ENCODE measurements at regions not wholly inside any gene's neighbourhood (a gene's known extent, or its start where the extent isn't known, plus 50 kb on each side); places are given as distances from the start of the nearest gene placed in this dataset.
"Not testable (repeated sequence)": the region's sequence is repeated elsewhere in the genome, so short reads cannot be mapped to it uniquely, and the experiment has no call there.

DNA sequence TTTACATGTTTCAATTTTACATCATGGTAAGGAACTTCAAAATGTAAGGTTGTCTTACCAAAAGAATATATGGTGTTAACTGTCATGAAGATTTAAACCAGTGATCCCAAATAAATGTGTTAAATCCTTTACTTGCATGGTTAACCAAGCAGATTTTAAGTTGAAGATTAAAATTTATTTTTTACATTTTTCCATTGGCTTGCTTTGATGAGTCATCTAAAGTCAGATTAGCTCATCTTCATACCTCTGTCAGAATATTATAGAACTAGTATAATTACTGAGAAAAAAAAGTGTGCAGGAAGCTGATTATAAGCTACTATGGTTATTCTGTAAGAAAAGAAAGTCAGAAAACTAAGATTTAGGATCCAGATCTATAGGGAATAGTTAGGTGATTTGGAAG lies 95.3 kb upstream of the DPH5 start:
- H3K4me1 ChIP-seq (ENCODE audit: control insufficient read depth, insufficient read depth, low read length): peaks cover 8% of the 10 kb centered on the region
- Mint-ChIP-seq H3K4me1 (peaks cover 24 to 35% of the 10 kb centered on the region in 2 donors), H3K27me3 (ENCODE audit: low read depth in 2 of 2) (peaks cover 16 to 18% of the 10 kb centered on the region in 2 donors), H3K9me3 (no peaks in the 10 kb centered on the region), H3K4me3 (no peak overlapping the region), H3K27ac (no peak overlapping the region), H3K36me3 (no peaks in the 10 kb centered on the region)
- no peak overlapping the region for H3K27ac ChIP-seq (ENCODE audit: low read length)
- H3K9me3 ChIP-seq (ENCODE audit: control insufficient read depth, insufficient read depth, low read length): no peaks in the 10 kb centered on the region
- DNase-seq: no peak
- no peak for ATAC-seq
- intact Hi-C loops (cut with micrococcal nuclease): loop anchor here (10.0 kb wide), 1 partner anchor 406 kb away; the partner anchor contains the start of gene VCAM1
- no peaks in the 10 kb centered on the region for H3K36me3 ChIP-seq (ENCODE audit: control insufficient read depth, insufficient read depth, low read length)
- no peaks in the 10 kb centered on the region for H3K27me3 ChIP-seq (ENCODE audit: control insufficient read depth, insufficient read depth, low read length)
- H3K4me3 ChIP-seq (ENCODE audit: low read length): no peak overlapping the region
- TF ChIP-seq, protein P1, sequence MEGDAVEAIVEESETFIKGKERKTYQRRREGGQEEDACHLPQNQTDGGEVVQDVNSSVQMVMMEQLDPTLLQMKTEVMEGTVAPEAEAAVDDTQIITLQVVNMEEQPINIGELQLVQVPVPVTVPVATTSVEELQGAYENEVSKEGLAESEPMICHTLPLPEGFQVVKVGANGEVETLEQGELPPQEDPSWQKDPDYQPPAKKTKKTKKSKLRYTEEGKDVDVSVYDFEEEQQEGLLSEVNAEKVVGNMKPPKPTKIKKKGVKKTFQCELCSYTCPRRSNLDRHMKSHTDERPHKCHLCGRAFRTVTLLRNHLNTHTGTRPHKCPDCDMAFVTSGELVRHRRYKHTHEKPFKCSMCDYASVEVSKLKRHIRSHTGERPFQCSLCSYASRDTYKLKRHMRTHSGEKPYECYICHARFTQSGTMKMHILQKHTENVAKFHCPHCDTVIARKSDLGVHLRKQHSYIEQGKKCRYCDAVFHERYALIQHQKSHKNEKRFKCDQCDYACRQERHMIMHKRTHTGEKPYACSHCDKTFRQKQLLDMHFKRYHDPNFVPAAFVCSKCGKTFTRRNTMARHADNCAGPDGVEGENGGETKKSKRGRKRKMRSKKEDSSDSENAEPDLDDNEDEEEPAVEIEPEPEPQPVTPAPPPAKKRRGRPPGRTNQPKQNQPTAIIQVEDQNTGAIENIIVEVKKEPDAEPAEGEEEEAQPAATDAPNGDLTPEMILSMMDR (IDR thresholded peaks at IDR 0.05): no peak

DNA sequence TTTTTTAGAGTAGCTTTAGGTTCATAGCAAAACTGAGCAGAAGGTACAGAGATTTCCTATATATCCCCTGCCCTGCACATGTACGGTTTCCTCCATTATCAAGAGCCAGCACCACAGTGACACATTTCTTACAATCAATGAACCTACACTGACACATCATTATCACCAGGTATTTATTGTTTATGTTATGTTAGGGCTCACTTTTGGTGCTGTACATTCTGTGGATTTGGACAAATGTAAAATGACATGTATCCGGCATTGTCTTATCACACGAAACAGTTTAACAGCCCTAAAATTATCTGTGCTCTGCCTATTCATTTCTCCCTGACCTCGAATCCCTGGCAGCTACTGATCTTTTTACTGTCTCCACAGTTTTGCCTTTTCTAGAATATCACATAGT lies 93.7 kb upstream of the DPH5 start:
- Histone ChIP-seq H3K36me3 (ENCODE audit: control insufficient read depth, insufficient read depth, low read length) (no peaks in the 10 kb centered on the region), H3K9me3 (ENCODE audit: control insufficient read depth, insufficient read depth, low read length) (no peaks in the 10 kb centered on the region), H3K4me1 (ENCODE audit: control insufficient read depth, insufficient read depth, low read length) (peaks cover 8% of the 10 kb centered on the region), H3K4me3 (ENCODE audit: low read length) (no peak overlapping the region), H3K27me3 (ENCODE audit: control insufficient read depth, insufficient read depth, low read length) (no peaks in the 10 kb centered on the region), H3K27ac (ENCODE audit: low read length) (no peak overlapping the region)
- H3K4me3 Mint-ChIP-seq: no peak overlapping the region
- no peaks in the 10 kb centered on the region for H3K9me3 Mint-ChIP-seq
- 86% methylated on average over 3 of the region's 4 CpGs for WGBS (ENCODE audit: insufficient coverage)
- DNase-seq (no peak), ATAC-seq (no peak)
- intact Hi-C loops (cut with micrococcal nuclease): loop anchor here (5.0 kb wide), 1 partner anchor 37 kb away; no protein-coding TSS in a partner anchor
- TF ChIP-seq, protein P1 (IDR thresholded peaks at IDR 0.05): no peak
- no peak overlapping the region for H3K27ac Mint-ChIP-seq
- H3K4me1 Mint-ChIP-seq: peaks cover 23 to 31% of the 10 kb centered on the region in 2 donors
- H3K36me3 Mint-ChIP-seq: no peaks in the 10 kb centered on the region
- peaks cover 8 to 14% of the 10 kb centered on the region in 2 donors for H3K27me3 Mint-ChIP-seq (ENCODE audit: low read depth in 2 of 2)

DNA sequence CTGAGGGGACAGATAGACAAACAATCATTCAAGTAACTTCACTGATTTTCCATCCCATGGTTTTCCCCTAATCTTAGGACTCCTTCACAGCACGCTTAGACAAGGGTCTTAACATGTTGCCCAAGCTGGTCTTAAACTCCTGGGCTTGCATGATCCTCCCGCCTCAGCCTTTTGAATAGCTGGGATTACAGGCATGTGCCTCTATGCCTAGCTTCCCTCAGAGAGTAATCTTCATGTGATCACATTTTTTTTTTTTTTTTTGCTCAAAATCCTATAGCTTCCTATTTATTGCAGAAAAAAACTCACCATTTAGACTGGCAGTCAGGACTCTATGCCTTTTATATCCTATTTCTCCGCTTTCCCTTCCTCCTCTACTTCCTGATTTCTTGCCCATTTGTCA lies 90.4 kb upstream of the DPH5 start:
- DNase-seq: no peak
- peaks cover 25 to 26% of the 10 kb centered on the region in 2 donors for H3K4me1 Mint-ChIP-seq
- no peaks in the 10 kb centered on the region for H3K27me3 ChIP-seq (ENCODE audit: control insufficient read depth, insufficient read depth, low read length)
- H3K27ac Mint-ChIP-seq: no peak overlapping the region
- H3K27ac ChIP-seq (ENCODE audit: low read length): no peak overlapping the region
- no peak overlapping the region for H3K4me3 ChIP-seq (ENCODE audit: low read length)
- ATAC-seq: no peak
- no peaks in the 10 kb centered on the region for H3K36me3 Mint-ChIP-seq
- no peaks in the 10 kb centered on the region for H3K36me3 ChIP-seq (ENCODE audit: control insufficient read depth, insufficient read depth, low read length)
- no peaks in the 10 kb centered on the region for H3K9me3 Mint-ChIP-seq
- 100% methylated on average over 3 of the region's 3 CpGs for WGBS (ENCODE audit: insufficient coverage)
- peaks cover 0 to 8% of the 10 kb centered on the region in 2 donors for H3K27me3 Mint-ChIP-seq (ENCODE audit: low read depth in 2 of 2)
- TF ChIP-seq, protein P1 (IDR thresholded peaks at IDR 0.05): no peak
- H3K4me1 ChIP-seq (ENCODE audit: control insufficient read depth, insufficient read depth, low read length): peaks cover 12% of the 10 kb centered on the region
- no peak overlapping the region for H3K4me3 Mint-ChIP-seq
- intact Hi-C loops (cut with micrococcal nuclease): loop anchor here (5.0 kb wide), 1 partner anchor 34 kb away; no protein-coding TSS in a partner anchor
- H3K9me3 ChIP-seq (ENCODE audit: control insufficient read depth, insufficient read depth, low read length): no peaks in the 10 kb centered on the region

DNA sequence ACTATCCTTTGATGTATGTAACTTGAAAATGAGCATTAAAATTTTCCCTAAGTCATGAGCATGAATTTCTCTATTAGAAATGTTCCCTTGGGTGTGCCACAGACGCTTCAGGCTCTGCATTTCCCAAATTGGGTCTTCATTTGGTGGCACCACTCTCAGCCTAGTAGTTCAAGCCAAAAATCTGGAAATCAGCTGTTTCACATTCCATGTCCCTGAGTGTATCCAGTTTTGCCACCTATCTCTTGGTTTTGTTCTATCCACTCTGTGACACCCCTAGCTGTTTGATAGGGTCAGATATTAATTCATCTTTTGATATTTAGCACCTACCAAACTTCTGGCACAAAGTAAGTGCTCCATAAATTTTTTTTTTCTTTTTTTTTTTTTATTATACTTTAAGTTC lies 89.5 kb upstream of the DPH5 start:
- Mint-ChIP-seq H3K27ac (no peak overlapping the region), H3K4me1 (peaks cover 34 to 35% of the 10 kb centered on the region in 2 donors), H3K27me3 (ENCODE audit: low read depth in 2 of 2) (peaks cover 0 to 4% of the 10 kb centered on the region in 2 donors), H3K9me3 (no peaks in the 10 kb centered on the region), H3K4me3 (no peak overlapping the region), H3K36me3 (no peaks in the 10 kb centered on the region)
- H3K4me3 ChIP-seq (ENCODE audit: low read length): no peak overlapping the region
- ATAC-seq (no peak), DNase-seq (no peak)
- H3K36me3 ChIP-seq (ENCODE audit: control insufficient read depth, insufficient read depth, low read length): no peaks in the 10 kb centered on the region
- peaks cover 12% of the 10 kb centered on the region for H3K4me1 ChIP-seq (ENCODE audit: control insufficient read depth, insufficient read depth, low read length)
- no peak overlapping the region for H3K27ac ChIP-seq (ENCODE audit: low read length)
- TF ChIP-seq, protein P1 (IDR thresholded peaks at IDR 0.05): no peak
- no peaks in the 10 kb centered on the region for H3K27me3 ChIP-seq (ENCODE audit: control insufficient read depth, insufficient read depth, low read length)
- WGBS (ENCODE audit: insufficient coverage): 100% methylated on average over 1 of the region's 1 CpG
- no peaks in the 10 kb centered on the region for H3K9me3 ChIP-seq (ENCODE audit: control insufficient read depth, insufficient read depth, low read length)
- intact Hi-C loops (cut with micrococcal nuclease): loop anchor here (5.0 kb wide), 1 partner anchor 33 kb away; no protein-coding TSS in a partner anchor

DNA sequence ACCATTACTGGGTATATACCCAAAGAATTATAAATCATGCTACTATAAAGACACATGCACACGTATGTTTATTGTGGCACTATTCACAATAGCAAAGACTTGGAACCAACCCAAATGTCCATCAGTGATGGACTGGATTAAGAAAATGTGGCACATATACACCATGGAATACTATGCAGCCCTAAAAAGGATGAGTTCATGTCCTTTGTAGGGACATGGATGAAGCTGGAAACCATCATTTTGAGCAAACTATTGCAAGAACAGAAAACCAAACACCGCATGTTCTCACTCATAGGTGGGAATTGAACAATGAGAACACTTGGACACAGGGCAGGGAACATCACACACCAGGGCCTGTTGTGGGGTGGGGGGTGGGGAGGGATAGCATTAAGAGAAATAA lies 88.5 kb upstream of the DPH5 start:
- intact Hi-C loops (cut with micrococcal nuclease); H3K9me3 Mint-ChIP-seq; H3K4me3 Mint-ChIP-seq; ATAC-seq; H3K4me3 ChIP-seq (ENCODE audit: low read length); H3K27ac Mint-ChIP-seq; H3K9me3 ChIP-seq (ENCODE audit: control insufficient read depth, insufficient read depth, low read length); DNase-seq; H3K27ac ChIP-seq (ENCODE audit: low read length); H3K36me3 Mint-ChIP-seq; H3K36me3 ChIP-seq (ENCODE audit: control insufficient read depth, insufficient read depth, low read length); H3K27me3 ChIP-seq (ENCODE audit: control insufficient read depth, insufficient read depth, low read length); H3K27me3 Mint-ChIP-seq (ENCODE audit: low read depth in 2 of 2): not testable (repeated sequence)
- WGBS (ENCODE audit: insufficient coverage): no CpG with 5 or more reads among the region's 2 CpGs
- peaks cover 34 to 38% of the 10 kb centered on the region in 2 donors for H3K4me1 Mint-ChIP-seq
- H3K4me1 ChIP-seq (ENCODE audit: control insufficient read depth, insufficient read depth, low read length): peaks cover 12% of the 10 kb centered on the region

Measured in natural killer cell (primary cell).